Superior temporal gyrus (tissue), 1 donor: ENCODE measurements at regions not wholly inside any gene's neighbourhood (a gene's known extent, or its start where the extent isn't known, plus 50 kb on each side); places are given as distances from the start of the nearest gene placed in this dataset.

Source experiments
- DNase-seq: peaks from one replicate; pipeline ENCODE4 v3.0.0-alpha.2; 2016; ENCODE audit errors: extremely low spot score

GRCh38 chr2:128530025-128530573 lies 211.4 kb upstream of the HS6ST1 start:
- DNase-seq: no peak

DNA sequence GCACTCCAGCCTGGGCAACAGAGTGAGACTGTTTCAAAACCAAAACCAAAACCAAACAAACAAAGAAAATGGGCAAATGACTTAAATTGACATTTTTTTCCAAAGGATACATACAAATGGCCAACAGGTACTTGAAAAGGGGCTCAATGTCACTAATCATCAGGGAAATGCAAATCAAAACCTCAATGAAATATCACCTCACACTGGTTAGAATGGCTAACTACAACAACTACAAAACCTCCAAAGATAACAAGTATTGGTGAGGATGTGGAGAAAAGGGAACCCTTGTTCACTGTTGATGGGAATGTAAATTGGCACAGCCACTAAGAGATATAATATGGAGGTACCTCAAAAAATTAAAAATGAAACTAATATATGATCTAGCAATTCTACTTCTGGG lies 213.2 kb upstream of the HS6ST1 start:
- no peak for DNase-seq

GRCh38 chr2:128533101-128533500 lies 214.4 kb upstream of the HS6ST1 start:
- no peak for DNase-seq

GRCh38 chr2:128534688-128535392 lies 216.2 kb upstream of the HS6ST1 start:
- no peak for DNase-seq

DNA sequence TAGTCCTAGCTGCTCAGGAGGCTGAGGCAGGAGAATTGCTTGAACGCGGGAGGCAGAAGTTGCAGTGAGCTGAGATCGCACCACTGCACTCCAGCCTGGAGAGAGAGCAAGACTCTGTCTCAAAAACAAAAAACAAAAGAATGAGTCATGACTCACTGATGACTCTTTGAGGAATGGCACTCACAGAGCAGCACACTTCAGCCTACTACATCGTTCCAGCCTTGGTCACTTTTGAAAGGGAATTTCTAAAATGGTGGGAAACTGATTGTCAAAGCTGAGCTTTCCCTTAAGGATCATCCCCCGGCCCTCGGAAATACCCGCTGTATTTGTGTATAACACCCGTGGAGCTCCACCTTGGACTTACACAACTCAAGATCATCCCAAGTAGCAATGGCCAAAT lies 217.3 kb upstream of the HS6ST1 start:
- DNase-seq: no peak

GRCh38 chr2:128536925-128537620 lies 218.4 kb upstream of the HS6ST1 start:
- DNase-seq: no peak

DNA sequence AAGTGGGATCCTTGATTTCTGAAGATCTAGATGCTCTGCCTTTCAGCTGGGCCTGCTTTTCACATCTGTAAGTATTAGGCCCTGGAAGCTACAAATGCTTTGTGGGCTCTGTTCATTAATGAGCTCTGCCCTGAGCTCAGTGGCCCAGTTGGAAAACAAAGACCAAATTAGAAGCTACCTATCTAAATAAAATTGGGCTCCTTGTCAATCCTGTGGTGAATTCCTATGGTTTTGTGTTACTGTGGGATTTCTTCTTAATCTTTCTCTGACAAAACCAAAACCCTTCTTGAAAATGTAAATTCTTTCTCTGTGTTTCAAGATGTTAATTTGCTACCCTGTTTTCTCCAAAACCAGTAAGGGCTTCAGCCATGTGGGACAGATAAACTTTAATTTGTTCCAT lies 219.0 kb upstream of the HS6ST1 start:
- DNase-seq: no peak

DNA sequence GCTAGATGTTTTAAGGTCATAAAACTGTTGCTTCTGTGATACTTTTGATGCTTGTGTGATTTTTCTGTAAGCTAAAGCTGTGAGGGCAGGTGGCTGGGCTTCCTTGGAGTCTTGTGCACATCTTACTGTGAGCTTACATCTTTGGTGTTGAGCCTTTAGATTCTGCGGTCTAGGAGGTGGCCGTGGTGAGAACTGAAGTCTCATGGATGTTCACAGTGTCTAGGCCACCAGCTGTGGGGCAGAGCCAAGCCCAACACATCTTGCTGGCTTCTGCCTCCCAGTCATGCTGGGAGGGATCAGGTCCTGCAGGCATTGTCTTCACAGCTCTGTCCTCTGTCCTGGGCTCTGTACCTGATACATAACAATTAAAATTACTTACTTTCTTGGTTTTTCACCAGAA lies 219.7 kb upstream of the HS6ST1 start:
- DNase-seq: no peak

DNA sequence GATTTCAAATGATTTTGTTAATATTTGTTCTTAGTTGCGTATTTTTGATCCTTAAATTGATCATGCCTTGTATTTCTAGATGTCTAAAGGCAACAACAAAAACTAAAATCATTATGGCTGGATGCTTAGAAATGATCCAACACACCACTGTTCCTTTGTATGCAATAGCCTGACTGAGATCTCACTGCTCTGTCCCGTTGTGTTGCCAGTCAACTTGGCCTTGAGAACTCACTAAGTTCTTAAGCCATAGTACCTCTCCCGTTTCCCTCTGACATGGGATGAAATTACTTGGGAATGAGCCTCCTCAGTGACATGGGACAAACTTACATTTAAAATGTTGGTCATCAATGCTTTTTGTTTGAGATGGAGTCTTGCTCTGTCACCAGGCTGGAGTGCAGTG lies 222.0 kb upstream of the HS6ST1 start:
- no peak for DNase-seq

DNA sequence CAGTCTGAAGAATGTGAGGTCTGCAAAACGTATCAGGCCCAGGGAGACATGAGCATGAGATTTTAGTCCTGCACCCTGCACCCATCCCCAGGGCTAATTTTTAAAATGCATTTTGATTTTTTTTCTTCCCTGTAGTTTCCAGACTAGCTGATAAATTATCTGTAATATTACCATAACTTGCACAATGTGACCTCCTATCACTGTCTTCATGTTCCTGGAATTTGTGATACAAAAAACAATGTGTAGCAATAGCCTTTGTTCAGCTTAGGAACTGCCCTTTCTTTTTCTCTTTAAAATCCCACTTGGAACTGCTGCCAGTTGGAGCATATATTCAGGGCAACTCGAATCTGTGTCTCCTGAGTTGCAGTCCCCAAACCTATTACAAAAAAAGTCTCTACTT lies 222.8 kb upstream of the HS6ST1 start:
- DNase-seq: no peak

DNA sequence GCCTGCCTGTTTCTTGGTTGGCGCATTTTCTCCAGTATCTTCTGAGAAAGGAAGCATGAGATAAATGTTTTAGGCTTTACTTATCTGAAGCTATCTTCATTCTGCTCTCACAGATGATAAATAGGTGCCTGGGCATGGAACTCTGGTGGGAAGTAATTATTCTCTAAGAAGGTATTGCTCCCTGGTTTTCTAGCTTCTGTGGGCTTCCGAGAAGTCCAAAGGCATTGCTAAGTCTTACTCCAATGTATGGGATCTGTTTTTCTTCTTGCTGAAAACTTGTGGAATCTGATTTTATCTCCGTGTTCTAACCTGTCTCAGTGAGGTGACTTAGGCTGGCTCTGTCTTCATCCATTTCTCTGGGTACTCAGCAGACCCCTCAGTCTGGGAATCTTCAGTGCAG lies 224.4 kb upstream of the HS6ST1 start:
- no peak for DNase-seq

DNA sequence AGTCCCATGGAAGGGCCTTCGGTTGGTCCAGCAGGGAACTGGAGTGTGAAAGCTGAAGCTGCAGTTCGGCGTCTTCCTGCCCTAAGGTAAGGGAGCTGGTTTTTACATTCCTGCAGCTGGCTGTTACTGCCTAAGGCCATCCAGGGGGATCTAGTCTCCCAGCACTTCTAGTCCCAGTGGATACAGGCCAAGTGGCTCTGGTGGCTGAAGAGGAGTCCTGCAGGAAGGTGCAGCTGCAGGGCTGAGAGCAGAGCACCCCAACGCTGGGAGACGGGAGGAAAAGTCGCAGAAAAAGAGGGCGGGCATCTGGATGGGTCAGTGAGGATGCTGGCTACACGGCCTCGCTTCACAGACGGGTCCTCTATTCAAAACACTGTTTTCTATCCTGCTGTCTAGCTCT lies 225.0 kb upstream of the HS6ST1 start:
- no peak for DNase-seq

- no peak for DNase-seq
These were observed 225.8 kb upstream of the HS6ST1 start for GRCh38 chr2:128544321-128545037.

DNA sequence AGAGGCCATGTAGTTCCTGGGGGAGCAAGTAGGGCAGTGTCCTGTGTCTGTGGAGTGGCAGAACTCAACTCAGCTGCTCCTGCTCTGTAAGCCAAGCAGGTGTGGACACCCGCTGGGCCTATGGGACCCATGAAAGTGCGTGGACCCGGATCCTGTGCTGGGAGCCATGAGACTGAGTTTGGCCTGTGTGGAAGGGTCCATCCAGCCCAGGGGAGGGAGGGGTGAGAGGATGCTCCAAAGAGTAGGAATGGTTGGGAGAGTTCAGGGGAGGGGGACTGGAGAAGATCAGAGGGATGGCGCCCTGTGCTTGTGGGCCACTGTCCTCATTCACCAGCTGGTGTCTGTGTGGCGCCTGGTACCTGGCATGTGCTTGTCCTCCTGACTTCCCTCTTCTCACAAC lies 226.4 kb upstream of the HS6ST1 start:
- no peak for DNase-seq

- DNase-seq: peak; percentile 12
These were observed 227.2 kb upstream of the HS6ST1 start for GRCh38 chr2:128545829-128546228.

DNA sequence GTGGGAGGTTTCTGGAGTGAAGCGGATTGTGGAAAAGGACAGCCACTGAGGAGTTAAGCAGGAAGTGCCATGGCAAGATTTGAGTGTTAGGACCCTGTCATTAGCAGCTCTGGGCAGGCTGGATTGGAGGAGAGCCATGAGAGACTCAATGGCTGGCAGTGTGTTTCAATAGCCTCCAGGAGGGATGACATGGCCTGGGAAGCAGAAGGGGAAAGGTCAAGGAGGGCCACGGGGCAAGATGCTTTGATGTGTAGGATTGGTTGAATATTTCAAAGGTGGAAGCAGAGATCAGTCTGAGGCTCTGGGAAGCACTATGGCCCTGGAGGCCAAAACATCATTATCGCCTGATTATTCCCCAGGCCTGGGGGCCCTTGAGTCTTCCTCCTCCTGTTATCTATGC lies 229.0 kb upstream of the HS6ST1 start:
- DNase-seq: no peak

DNA sequence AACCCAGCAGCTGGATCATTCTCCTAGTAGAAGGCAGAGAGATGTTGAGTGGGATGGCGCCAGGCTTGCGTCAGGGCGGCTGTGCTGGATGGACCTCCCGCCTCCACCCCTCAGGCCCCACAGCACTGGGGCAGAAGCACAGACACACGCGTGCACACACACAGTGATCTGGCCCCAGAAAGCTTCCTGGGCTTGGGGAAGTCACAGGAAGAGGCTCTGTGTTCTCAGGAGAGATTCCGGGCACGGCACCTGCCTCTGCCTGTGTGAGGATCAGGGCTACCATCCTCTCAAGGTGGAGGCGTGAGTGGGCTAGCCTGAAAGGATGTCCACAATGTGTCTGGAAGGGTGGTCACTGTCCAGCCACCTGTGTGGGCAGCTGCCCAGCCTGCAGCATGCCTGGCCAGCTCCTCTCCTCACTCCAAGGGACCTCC lies 229.8 kb upstream of the HS6ST1 start:
- no peak for DNase-seq

GRCh38 chr2:128549094-128549493 lies 230.4 kb upstream of the HS6ST1 start:
- no peak for DNase-seq

DNA sequence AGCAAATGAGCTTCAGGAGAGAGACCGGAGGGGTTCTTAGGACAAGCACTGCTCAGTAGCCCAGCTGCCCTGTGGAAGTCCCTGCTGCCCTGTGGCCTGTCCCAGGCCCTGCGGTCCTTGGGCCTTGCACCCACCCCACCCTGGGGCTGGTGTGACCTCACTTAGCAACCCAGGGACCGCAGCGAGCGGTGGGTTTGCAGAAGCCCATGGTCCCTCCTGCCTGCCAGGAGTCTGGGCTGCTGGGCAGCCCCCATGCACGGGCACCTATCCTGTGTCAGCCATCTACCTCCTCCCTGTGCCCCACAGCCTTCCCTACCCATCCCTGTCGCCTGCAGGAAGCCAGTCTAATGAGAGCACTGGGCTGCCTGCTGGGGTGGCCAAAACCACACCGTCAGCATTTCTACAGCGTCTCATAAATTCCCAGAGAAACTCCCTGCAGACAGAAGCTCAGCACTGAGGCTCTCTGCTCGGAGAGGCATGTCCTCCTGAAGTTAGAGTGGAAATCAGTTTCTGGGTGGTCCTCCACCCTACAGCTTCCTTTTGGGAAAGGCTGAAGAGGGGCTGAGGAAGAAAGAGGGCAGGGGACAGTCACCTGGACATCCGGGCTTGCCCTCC lies 231.1 kb upstream of the HS6ST1 start:
- no peak for DNase-seq

DNA sequence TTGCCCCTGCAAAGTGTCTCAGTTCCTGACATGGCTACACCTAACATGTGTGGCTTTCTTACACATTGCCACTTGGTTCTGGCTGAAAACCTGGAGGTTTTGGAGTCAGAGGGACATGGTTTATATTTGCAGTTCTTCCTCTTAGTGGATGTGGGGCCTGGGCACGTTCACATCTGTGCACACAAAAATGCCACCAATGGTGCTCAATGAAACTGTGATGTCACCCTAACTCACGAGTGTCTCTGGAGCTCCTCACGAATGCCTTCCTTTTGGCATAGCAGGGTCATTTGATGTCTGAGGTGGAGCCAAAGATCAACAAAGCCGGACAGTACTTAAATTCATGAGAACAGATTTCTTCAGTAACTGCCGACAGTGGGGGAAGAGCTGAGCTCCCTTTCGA lies 231.7 kb upstream of the HS6ST1 start:
- DNase-seq: no peak

GRCh38 chr2:128550801-128551416 lies 232.2 kb upstream of the HS6ST1 start:
- DNase-seq: no peak

DNA sequence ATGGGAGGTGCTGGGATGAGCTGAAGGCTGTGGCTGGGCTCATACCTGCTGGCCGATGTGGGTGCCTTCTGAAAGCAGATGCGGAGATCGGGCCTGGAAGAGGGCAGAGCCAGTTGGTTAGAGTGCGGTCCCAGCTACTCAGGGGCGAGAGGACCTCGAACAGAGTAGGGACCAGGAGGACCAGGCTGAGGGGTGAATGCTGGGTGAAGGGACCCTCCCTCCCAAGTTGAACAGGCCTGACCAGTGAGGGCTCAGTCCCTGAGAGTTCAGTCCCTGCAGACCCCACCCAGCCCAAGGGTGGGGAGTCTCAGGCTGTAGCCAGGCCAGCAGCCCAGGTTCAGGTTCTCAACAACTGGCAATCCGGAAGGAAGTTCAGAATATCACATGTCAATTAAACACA lies 232.8 kb upstream of the HS6ST1 start:
- no peak for DNase-seq
